H9 (cell line): ENCODE measurements at regions not wholly inside any gene's neighbourhood (a gene's known extent, or its start where the extent isn't known, plus 50 kb on each side); places are given as distances from the start of the nearest gene placed in this dataset.

Experiments used
- DNase-seq: peaks from one replicate; pipeline ENCODE4 v3.0.0-alpha.2; 2017
- H2AFZ ChIP-seq: one replicate; pipeline ENCODE4 v1.6.1; 2013; ENCODE audit warnings: mild to moderate bottlenecking, low read length, control low read depth, moderate library complexity
- H2AK5ac ChIP-seq: 2 replicates; pipeline ENCODE4 v1.6.1; 2013; ENCODE audit warnings: low read length, control low read depth, mixed read lengths; ENCODE audit not compliant: insufficient read length
- H2BK120ac ChIP-seq: one replicate; pipeline ENCODE4 v1.6.1; 2013; ENCODE audit warnings: low read depth, mild to moderate bottlenecking, low read length, control low read depth, inconsistent platforms; ENCODE audit not compliant: poor library complexity, severe bottlenecking
- H2BK12ac ChIP-seq: 2 replicates; pipeline ENCODE4 v1.6.1; 2013; ENCODE audit warnings: low read length, control low read depth, mixed read lengths, low read depth; ENCODE audit not compliant: insufficient read length
- H2BK15ac ChIP-seq: 2 replicates; pipeline ENCODE4 v1.6.1; 2013; ENCODE audit warnings: low read depth, low read length, control low read depth
- H2BK20ac ChIP-seq: one replicate; pipeline ENCODE4 v1.6.1; 2013; ENCODE audit warnings: low read depth, mild to moderate bottlenecking, low read length, control low read depth, inconsistent platforms; ENCODE audit not compliant: poor library complexity, severe bottlenecking
- H2BK5ac ChIP-seq: 2 replicates; pipeline ENCODE4 v1.6.1; 2013; ENCODE audit warnings: low read length, control low read depth, mixed read lengths; ENCODE audit not compliant: insufficient read length
- H3K14ac ChIP-seq: 2 replicates; pipeline ENCODE4 v1.6.1; 2013; ENCODE audit warnings: low read length, control low read depth; ENCODE audit not compliant: insufficient read depth
- H3K18ac ChIP-seq: 2 replicates; pipeline ENCODE4 v1.6.1; 2013; ENCODE audit warnings: low read depth, mild to moderate bottlenecking, mixed read lengths, low read length, control low read depth; ENCODE audit not compliant: insufficient read length
- H3K23ac ChIP-seq: 2 replicates; pipeline ENCODE4 v1.6.1; 2013; ENCODE audit warnings: low read length, control low read depth, mixed read lengths, low read depth; ENCODE audit not compliant: insufficient read length
- H3K23me2 ChIP-seq: 2 replicates; pipeline ENCODE4 v1.6.1; 2013; ENCODE audit warnings: low read depth, mild to moderate bottlenecking, mixed read lengths, low read length, control low read depth; ENCODE audit not compliant: insufficient read length, poor library complexity, severe bottlenecking
- H3K27ac ChIP-seq: 2 replicates; pipeline ENCODE4 v1.5.1; 2013; ENCODE audit warnings: low read length, control low read depth, mixed read lengths, low read depth; ENCODE audit not compliant: insufficient read length
- H3K27me3 ChIP-seq: 2 replicates; pipeline ENCODE4 v1.6.1; 2013; ENCODE audit warnings: low read length, control low read depth, inconsistent platforms; ENCODE audit not compliant: insufficient read depth
- H3K4ac ChIP-seq: 2 replicates; pipeline ENCODE4 v1.6.1; 2013; ENCODE audit warnings: low read depth, mild to moderate bottlenecking, control low read depth, inconsistent platforms, low read length, moderate library complexity
- H3K4me1 ChIP-seq: 2 replicates; pipeline ENCODE4 v1.6.1; 2013; ENCODE audit warnings: low read length, control low read depth, inconsistent platforms; ENCODE audit not compliant: insufficient read depth
- H3K4me2 ChIP-seq: 2 replicates; pipeline ENCODE4 v1.6.1; 2013; ENCODE audit warnings: low read length, control low read depth, mixed read lengths; ENCODE audit not compliant: insufficient read length, insufficient read depth
- H3K56ac ChIP-seq: 2 replicates; pipeline ENCODE4 v1.6.1; 2013; ENCODE audit warnings: low read depth, mild to moderate bottlenecking, mixed read lengths, low read length, control low read depth; ENCODE audit not compliant: insufficient read length
- H3K79me1 ChIP-seq: 2 replicates; pipeline ENCODE4 v1.6.1; 2013; ENCODE audit warnings: low read depth, mild to moderate bottlenecking, moderate library complexity, low read length, control low read depth, inconsistent platforms; ENCODE audit not compliant: insufficient read depth, poor library complexity, severe bottlenecking
- H3K79me2 ChIP-seq: 2 replicates; pipeline ENCODE4 v1.6.1; 2013; ENCODE audit warnings: low read length, control low read depth, inconsistent platforms; ENCODE audit not compliant: insufficient read depth
- H3K9ac ChIP-seq: 2 replicates; pipeline ENCODE4 v1.6.1; 2013; ENCODE audit warnings: low read length, control low read depth, mixed read lengths; ENCODE audit not compliant: insufficient read length; ENCODE audit errors: extremely low read depth
- H3K9me3 ChIP-seq: one replicate; pipeline ENCODE4 v1.6.1; 2013; ENCODE audit warnings: low read depth, low read length, inconsistent platforms; ENCODE audit not compliant: control insufficient read depth
- H3T11ph ChIP-seq: one replicate; pipeline ENCODE4 v1.6.1; 2013; ENCODE audit warnings: mild to moderate bottlenecking, low read length, control low read depth, inconsistent platforms
- H4K20me1 ChIP-seq: one replicate; pipeline ENCODE4 v1.6.1; 2013; ENCODE audit not compliant: control insufficient read depth, insufficient read length, insufficient read depth
- H4K5ac ChIP-seq: 2 replicates; pipeline ENCODE4 v1.6.1; 2013; ENCODE audit warnings: low read depth, mild to moderate bottlenecking, mixed read lengths, low read length, control low read depth; ENCODE audit not compliant: insufficient read length
- H4K8ac ChIP-seq: replicated peaks from 2 replicates; pipeline ENCODE4 v1.6.1; 2013; ENCODE audit warnings: low read length, control low read depth, mixed read lengths, low read depth; ENCODE audit not compliant: insufficient read length
- H4K91ac ChIP-seq: 2 replicates; pipeline ENCODE4 v1.6.1; 2013; ENCODE audit warnings: low read depth, mild to moderate bottlenecking, moderate library complexity, mixed read lengths, low read length, control low read depth; ENCODE audit not compliant: insufficient read length
- H3K27ac Mint-ChIP-seq, 3 experiments: 2 replicates in 2 of 3; 3 replicates in 1 of 3; pipeline ENCODE4 v1.8.0; 2020 to 2021; ENCODE audit warnings: mixed read lengths in 3 of 3, mild to moderate bottlenecking in 1 of 3, moderate library complexity in 1 of 3
- H3K27me3 Mint-ChIP-seq: 2 replicates; pipeline ENCODE4 v1.8.0; 2021; ENCODE audit warnings: low read depth, mild to moderate bottlenecking, moderate library complexity, mixed read lengths
- H3K36me3 Mint-ChIP-seq, 3 experiments: 2 replicates in 2 of 3; 3 replicates in 1 of 3; pipeline ENCODE4 v1.8.0; 2020 to 2021; ENCODE audit warnings: low read depth in 3 of 3, mixed read lengths in 3 of 3; ENCODE audit not compliant: insufficient read depth in 1 of 3
- H3K4me1 Mint-ChIP-seq, 2 experiments: 2 replicates each; pipeline ENCODE4 v1.8.0; 2020; ENCODE audit warnings: mixed read lengths in 2 of 2
- H3K4me3 Mint-ChIP-seq, 2 experiments: 2 replicates in 1 of 2; 3 replicates in 1 of 2; pipeline ENCODE4 v1.8.0; 2020 to 2021; ENCODE audit warnings: mild to moderate bottlenecking in 2 of 2, mixed read lengths in 2 of 2, moderate library complexity in 1 of 2
- H3K9me3 Mint-ChIP-seq, 2 experiments: 2 replicates in 1 of 2; 3 replicates in 1 of 2; pipeline ENCODE4 v1.8.0; 2020; ENCODE audit warnings: mild to moderate bottlenecking in 2 of 2, mixed read lengths in 2 of 2, moderate library complexity in 1 of 2
- CTCF ChIP-seq: fragments of 200-600 bp; sonication (generic); conservative IDR thresholded peaks from 3 replicates; pipeline ENCODE4 v1.8.0; 2021; ENCODE audit warnings: antibody characterized with exemption, mild to moderate bottlenecking
- WGBS: extraction: QIAGEN DNeasy Blood & Tissue Kit; methylation state at CpG from one replicate; pipeline ENCODE4 v1.1.7; 2013; ENCODE audit warnings: missing lambda C conversion rate, low lambda C conversion rate, mixed read lengths; ENCODE audit not compliant: insufficient read length; ENCODE audit errors: extremely low coverage; 5-methylcytosine and 5-hydroxymethylcytosine counted together

DNA sequence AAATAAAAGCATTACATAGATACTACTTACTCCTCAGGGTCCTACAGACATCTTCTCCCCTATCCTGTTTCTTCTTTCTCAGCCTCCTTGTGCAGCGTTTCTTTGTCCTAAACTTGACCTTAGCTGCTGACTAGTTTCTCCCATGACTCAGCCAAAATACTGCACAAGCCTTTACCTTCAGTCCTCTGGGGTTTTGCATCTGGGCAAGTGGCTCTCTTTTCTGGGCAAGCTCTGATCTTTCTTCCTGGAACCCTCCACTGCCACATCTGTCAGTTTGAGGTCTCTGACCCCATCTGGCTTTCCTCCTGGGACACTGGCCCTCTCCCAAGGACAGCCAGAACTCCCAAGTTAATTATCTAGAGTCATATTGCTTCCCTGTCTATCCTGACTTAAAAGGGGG, 838.4 kb downstream of the DHX35 start:
- no peak for DNase-seq
- H2AK5ac ChIP-seq = no peak overlapping the region
- no peak overlapping the region for H2BK5ac ChIP-seq
- Mint-ChIP-seq H3K4me3 (no peak overlapping the region), H3K4me1 (no peaks in the 10 kb centered on the region), H3K27ac (no peak overlapping the region), H3K36me3 (peaks cover 0 to 8% (median 0%) of the 10 kb centered on the region in 3 experiments; a peak in 1 of 7 replicates), H3K27me3 (no peaks in the 10 kb centered on the region; the same call in 1 of the 2 replicates), H3K9me3 (peaks cover 4 to 9% of the 10 kb centered on the region in 2 experiments; a peak in 3 of 5 replicates)
- no peak overlapping the region for H3K56ac ChIP-seq
- no peak overlapping the region for H2AFZ ChIP-seq
- H2BK15ac ChIP-seq = no peak overlapping the region
- H4K91ac ChIP-seq = no peak overlapping the region
- no peak overlapping the region for H4K5ac ChIP-seq
- H4K20me1 ChIP-seq = no peaks in the 10 kb centered on the region
- no peaks in the 10 kb centered on the region for H3K79me1 ChIP-seq
- H3K23me2 ChIP-seq = no peaks in the 10 kb centered on the region
- H2BK12ac ChIP-seq = no peak overlapping the region
- H2BK120ac ChIP-seq = no peak overlapping the region
- TF ChIP-seq CTCF = no peak
- no peak overlapping the region for H3K14ac ChIP-seq
- H3K4me2 ChIP-seq = no peak overlapping the region
- no peak overlapping the region for H3K9ac ChIP-seq
- no peak overlapping the region for H3K18ac ChIP-seq
- H3K4me1 ChIP-seq = no peaks in the 10 kb centered on the region
- no peaks in the 10 kb centered on the region for H3K27me3 ChIP-seq
- H3K4ac ChIP-seq = no peak overlapping the region
- H4K8ac ChIP-seq = no peak overlapping the region
- no peak overlapping the region for H3K23ac ChIP-seq
- WGBS = no CpG with 5 or more reads among the region's 1 CpG
- no peak overlapping the region for H3T11ph ChIP-seq
- no peaks in the 10 kb centered on the region for H3K79me2 ChIP-seq
- H3K27ac ChIP-seq = no peak overlapping the region
- H3K9me3 ChIP-seq = no peaks in the 10 kb centered on the region
- no peak overlapping the region for H2BK20ac ChIP-seq
